Ascending aorta (tissue), 2 donors: ENCODE measurements at regions not wholly inside any gene's neighbourhood (a gene's known extent, or its start where the extent isn't known, plus 50 kb on each side); places are given as distances from the start of the nearest gene placed in this dataset.

Experiments
- DNase-seq, 2 donors: peaks; one replicate each; pipeline ENCODE4 v3.0.0-alpha.2; 2019; ENCODE audit warnings: low spot score in 2 of 2
- H3K27ac ChIP-seq, 2 donors: fragments of 200-600 bp; sonication (generic); one replicate each; pipeline ENCODE4 v1.5.1; 2016 to 2017; ENCODE audit warnings: mild to moderate bottlenecking in 1 of 2
- H3K27me3 ChIP-seq: fragments of 200-600 bp; sonication (generic); one replicate; pipeline ENCODE4 v1.5.1; 2017
- H3K36me3 ChIP-seq, 2 donors: fragments of 200-600 bp; sonication (generic); one replicate each; pipeline ENCODE4 v1.5.1; 2016
- H3K4me1 ChIP-seq, 2 donors: fragments of 200-600 bp; sonication (generic); one replicate each; pipeline ENCODE4 v1.5.1; 2016 to 2017; ENCODE audit warnings: mild to moderate bottlenecking in 1 of 2
- H3K4me3 ChIP-seq, 2 donors: fragments of 200-600 bp; sonication (generic); one replicate each; pipeline ENCODE4 v1.5.1; 2016 to 2017; ENCODE audit warnings: mild to moderate bottlenecking in 1 of 2
- H3K9me3 ChIP-seq, 2 donors: fragments of 200-600 bp; sonication (generic); one replicate each; pipeline ENCODE4 v1.5.1; 2016
- intact Hi-C: fragments of 100-400 bp; cut with DNase I; formaldehyde crosslinking; loops from one replicate; pipeline ENCODE4 v1.15.1; 2023
- TF ChIP-seq, protein P1 (sequence below), 3 experiments: fragments of 200-600 bp in 2 of 3; fragments of 450-650 bp in 1 of 3; sonication (generic) in 2 of 3; IDR thresholded peaks; one replicate each; pipeline ENCODE4 v1.5.1; 2016 to 2019; ENCODE audit warnings: antibody characterized with exemption in 3 of 3, mild to moderate bottlenecking in 1 of 3, moderate library complexity in 1 of 3

DNA sequence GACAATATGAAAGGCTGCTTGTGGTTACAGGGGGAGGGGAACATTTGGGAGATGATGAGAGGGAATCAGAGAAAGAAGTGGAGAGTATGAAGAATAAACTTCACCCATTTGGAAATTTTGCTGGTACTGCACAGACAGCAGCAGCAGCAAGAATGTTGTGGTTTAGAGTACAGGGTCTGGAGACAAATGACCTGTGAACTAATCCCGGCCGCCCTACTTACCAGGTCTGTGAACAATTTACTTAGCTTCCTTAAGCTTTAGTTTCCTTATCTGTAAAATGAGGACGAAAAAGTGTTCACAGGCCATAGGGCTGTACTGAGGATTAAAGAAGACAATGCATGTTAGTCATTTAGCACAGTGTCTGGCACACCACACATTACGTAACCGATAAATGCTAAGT, 685.4 kb upstream of the CELF4 start:
- H3K27ac ChIP-seq, result no peak overlapping the region
- TF ChIP-seq, protein P1, sequence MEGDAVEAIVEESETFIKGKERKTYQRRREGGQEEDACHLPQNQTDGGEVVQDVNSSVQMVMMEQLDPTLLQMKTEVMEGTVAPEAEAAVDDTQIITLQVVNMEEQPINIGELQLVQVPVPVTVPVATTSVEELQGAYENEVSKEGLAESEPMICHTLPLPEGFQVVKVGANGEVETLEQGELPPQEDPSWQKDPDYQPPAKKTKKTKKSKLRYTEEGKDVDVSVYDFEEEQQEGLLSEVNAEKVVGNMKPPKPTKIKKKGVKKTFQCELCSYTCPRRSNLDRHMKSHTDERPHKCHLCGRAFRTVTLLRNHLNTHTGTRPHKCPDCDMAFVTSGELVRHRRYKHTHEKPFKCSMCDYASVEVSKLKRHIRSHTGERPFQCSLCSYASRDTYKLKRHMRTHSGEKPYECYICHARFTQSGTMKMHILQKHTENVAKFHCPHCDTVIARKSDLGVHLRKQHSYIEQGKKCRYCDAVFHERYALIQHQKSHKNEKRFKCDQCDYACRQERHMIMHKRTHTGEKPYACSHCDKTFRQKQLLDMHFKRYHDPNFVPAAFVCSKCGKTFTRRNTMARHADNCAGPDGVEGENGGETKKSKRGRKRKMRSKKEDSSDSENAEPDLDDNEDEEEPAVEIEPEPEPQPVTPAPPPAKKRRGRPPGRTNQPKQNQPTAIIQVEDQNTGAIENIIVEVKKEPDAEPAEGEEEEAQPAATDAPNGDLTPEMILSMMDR (IDR thresholded peaks at IDR 0.05), result no peak
- H3K36me3 ChIP-seq, result no peaks in the 10 kb centered on the region
- no peak overlapping the region for H3K4me3 ChIP-seq
- H3K9me3 ChIP-seq, result no peaks in the 10 kb centered on the region
- H3K4me1 ChIP-seq, result no peaks in the 10 kb centered on the region
- no peaks in the 10 kb centered on the region for H3K27me3 ChIP-seq
- intact Hi-C loops, result no loop called here
- DNase-seq, result no peak

DNA sequence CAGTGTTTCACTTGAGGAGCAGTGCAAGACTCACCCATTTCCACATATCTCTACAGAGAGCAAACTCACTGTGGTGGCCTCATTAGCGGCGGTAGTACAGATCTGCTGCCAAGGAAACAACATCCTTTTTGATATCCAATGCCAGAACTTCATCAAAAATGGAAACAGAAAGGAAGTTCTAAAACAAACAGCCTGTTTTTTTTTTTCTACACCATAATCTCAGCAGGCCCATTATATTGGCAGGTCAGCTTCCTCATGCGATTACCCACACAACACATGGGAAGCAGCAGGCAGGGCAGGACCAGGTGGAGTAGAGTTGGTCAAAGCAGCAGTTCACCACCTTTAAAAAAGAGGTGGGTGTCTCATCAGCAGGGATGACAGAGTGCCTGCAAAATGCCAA, 678.9 kb upstream of the CELF4 start:
- Histone ChIP-seq H3K27me3 (no peaks in the 10 kb centered on the region), H3K4me3 (no peak overlapping the region), H3K27ac (no peak overlapping the region), H3K9me3 (no peaks in the 10 kb centered on the region), H3K4me1 (no peaks in the 10 kb centered on the region), H3K36me3 (no peaks in the 10 kb centered on the region)
- DNase-seq, result no peak
- TF ChIP-seq, protein P1 (IDR thresholded peaks at IDR 0.05), result no peak
- intact Hi-C loops, result no loop called here

DNA sequence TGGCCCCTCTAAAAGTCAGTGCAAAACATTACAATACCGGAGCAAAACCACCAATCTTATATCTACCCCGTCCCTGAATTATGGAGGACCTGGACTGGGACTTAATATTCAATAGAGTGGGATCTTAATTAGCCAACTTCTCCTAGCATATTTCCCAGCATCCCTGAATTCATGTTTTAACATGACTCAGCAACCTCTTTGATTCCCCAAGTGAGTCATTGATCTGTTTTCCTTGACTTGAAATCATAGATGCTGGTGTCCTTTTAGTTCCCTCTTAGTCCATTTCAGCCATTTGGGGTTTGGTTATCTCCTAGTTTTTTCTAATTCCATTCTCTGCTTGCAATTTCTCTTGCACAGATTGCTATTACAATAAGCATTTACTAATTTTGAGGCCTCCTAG, 677.7 kb upstream of the CELF4 start:
- Histone ChIP-seq H3K4me1 (no peaks in the 10 kb centered on the region), H3K9me3 (no peaks in the 10 kb centered on the region), H3K27me3 (no peaks in the 10 kb centered on the region), H3K4me3 (no peak overlapping the region), H3K27ac (no peak overlapping the region), H3K36me3 (no peaks in the 10 kb centered on the region)
- no peak for DNase-seq
- TF ChIP-seq, protein P1 (IDR thresholded peaks at IDR 0.05), result no peak
- intact Hi-C loops, result no loop called here

DNA sequence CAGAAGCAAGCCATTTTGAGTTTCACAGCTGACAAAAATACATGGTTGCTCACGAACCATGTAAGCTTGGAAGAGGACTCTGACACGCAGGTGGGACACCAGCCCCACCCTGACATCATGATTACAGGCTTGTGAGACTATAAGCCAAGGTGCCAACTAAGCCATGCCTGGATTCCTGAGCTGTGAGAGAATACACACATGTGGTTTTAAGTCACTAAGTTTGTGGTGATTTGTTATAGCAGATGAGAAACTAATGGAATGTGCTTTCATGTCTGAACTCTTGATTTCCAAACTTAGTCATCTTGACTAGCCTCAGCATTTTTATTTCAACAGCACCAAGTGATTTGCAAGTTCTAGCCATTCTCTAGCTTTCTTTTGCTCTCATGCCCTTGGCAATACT, 676.1 kb upstream of the CELF4 start:
- intact Hi-C loops, result no loop called here
- H3K36me3 ChIP-seq, result no peaks in the 10 kb centered on the region
- TF ChIP-seq, protein P1 (IDR thresholded peaks at IDR 0.05), result no peak
- no peak overlapping the region for H3K27ac ChIP-seq
- no peaks in the 10 kb centered on the region for H3K9me3 ChIP-seq
- DNase-seq, result no peak
- no peaks in the 10 kb centered on the region for H3K27me3 ChIP-seq
- no peak overlapping the region for H3K4me3 ChIP-seq
- no peaks in the 10 kb centered on the region for H3K4me1 ChIP-seq

DNA sequence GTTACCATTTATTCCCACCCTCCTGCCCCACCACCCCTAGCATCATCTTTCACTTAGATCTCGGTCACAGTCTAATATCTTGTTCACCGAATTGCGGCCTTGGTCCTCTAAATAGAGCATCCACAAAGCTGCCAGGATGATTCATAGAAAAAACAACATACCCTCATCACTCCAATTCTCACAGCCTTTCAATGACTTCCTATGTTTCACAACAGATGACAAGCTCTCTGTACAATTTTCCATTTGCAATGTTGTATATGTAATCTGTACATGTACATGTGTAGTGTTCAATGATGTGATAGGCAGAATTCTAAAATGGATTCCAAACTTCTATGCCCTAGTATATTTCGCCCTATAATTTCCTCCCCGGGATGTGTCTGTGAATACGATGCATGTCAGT, 675.6 kb upstream of the CELF4 start:
- no peak overlapping the region for H3K27ac ChIP-seq
- H3K4me1 ChIP-seq, result no peaks in the 10 kb centered on the region
- intact Hi-C loops, result no loop called here
- TF ChIP-seq, protein P1 (IDR thresholded peaks at IDR 0.05), result no peak
- no peaks in the 10 kb centered on the region for H3K9me3 ChIP-seq
- H3K27me3 ChIP-seq, result no peaks in the 10 kb centered on the region
- no peak for DNase-seq
- H3K4me3 ChIP-seq, result no peak overlapping the region
- H3K36me3 ChIP-seq, result no peaks in the 10 kb centered on the region

DNA sequence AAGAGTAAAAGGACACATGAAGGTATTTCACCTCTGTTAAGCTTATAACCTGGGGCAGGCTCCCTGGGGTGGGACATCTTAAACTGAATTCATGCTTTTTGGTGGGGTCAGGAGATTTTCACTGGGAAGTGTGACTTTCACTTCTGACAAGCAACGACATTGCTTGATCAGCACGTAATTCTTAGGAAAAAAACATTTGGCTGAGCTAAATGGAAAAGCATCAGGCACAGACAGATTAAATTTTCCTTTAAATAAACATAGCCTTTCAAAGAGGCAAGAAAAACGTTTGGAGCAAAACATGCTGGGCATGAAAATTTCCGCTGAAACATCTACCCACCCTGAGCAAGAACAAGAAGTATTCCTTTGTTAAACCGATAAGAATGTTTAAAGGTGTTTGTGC, 674.0 kb upstream of the CELF4 start:
- Histone ChIP-seq H3K4me1 (no peaks in the 10 kb centered on the region), H3K27me3 (no peaks in the 10 kb centered on the region), H3K36me3 (no peaks in the 10 kb centered on the region), H3K9me3 (no peaks in the 10 kb centered on the region), H3K27ac (no peak overlapping the region), H3K4me3 (no peak overlapping the region)
- no peak for DNase-seq
- TF ChIP-seq, protein P1 (IDR thresholded peaks at IDR 0.05), result no peak
- intact Hi-C loops, result no loop called here
